Endothelial cell (in vitro differentiated cells): ENCODE measurements at regions not wholly inside any gene's neighbourhood (a gene's known extent, or its start where the extent isn't known, plus 50 kb on each side); places are given as distances from the start of the nearest gene placed in this dataset.

ENCODE experiments used
- DNase-seq: peaks from one replicate; pipeline ENCODE4 v3.0.0; 2021; ENCODE audit warnings: low spot score
- H3K27ac Mint-ChIP-seq: one replicate; pipeline ENCODE4 v1.8.0; 2021; ENCODE audit warnings: mixed read lengths, inconsistent platforms; ENCODE audit not compliant: unreplicated experiment
- H3K27me3 Mint-ChIP-seq: one replicate; pipeline ENCODE4 v1.8.0; 2021; ENCODE audit warnings: mild to moderate bottlenecking, moderate library complexity, mixed read lengths, inconsistent platforms; ENCODE audit not compliant: unreplicated experiment
- H3K36me3 Mint-ChIP-seq: one replicate; pipeline ENCODE4 v1.8.0; 2021; ENCODE audit warnings: mild to moderate bottlenecking, low read depth, mixed read lengths, inconsistent platforms; ENCODE audit not compliant: unreplicated experiment
- H3K4me1 Mint-ChIP-seq: one replicate; pipeline ENCODE4 v1.8.0; 2021; ENCODE audit warnings: mild to moderate bottlenecking, mixed read lengths, inconsistent platforms; ENCODE audit not compliant: unreplicated experiment
- H3K4me3 Mint-ChIP-seq: one replicate; pipeline ENCODE4 v1.8.0; 2021; ENCODE audit warnings: mild to moderate bottlenecking, mixed read lengths, inconsistent platforms; ENCODE audit not compliant: unreplicated experiment
- H3K9me3 Mint-ChIP-seq: one replicate; pipeline ENCODE4 v1.8.0; 2021; ENCODE audit warnings: mixed read lengths, inconsistent platforms; ENCODE audit not compliant: unreplicated experiment
- CTCF ChIP-seq: fragments of 200-600 bp; sonication (generic); IDR thresholded peaks from one replicate; pipeline ENCODE4 v1.5.0; 2021; ENCODE audit warnings: antibody characterized with exemption; ENCODE audit not compliant: unreplicated experiment

DNA sequence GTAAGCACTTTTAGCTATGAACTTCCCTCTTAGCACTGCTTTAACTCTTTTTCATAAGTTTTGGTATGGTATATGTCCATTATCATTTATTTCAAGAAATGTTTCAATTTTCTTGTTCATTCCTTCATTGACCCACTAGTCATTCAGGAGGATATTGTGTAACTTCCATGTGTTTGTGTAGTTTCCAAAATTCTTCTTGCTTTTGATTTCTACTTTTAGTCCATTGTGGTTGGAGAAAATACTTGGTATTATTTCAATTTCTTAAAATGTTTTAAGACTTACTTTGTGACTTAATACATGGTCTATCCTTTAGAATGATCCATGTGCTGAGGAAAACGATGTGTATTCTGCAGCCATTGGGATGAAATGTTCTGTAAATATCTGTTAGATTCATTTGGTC lies 176.5 kb downstream of the CENPW start:
- DNase-seq: no peak
- H3K4me3 Mint-ChIP-seq: no peak overlapping the region
- TF ChIP-seq CTCF: no peak
- H3K27me3 Mint-ChIP-seq: no peaks in the 10 kb centered on the region
- H3K9me3 Mint-ChIP-seq: no peaks in the 10 kb centered on the region
- H3K36me3 Mint-ChIP-seq: no peaks in the 10 kb centered on the region
- H3K4me1 Mint-ChIP-seq: peaks cover 3% of the 10 kb centered on the region
- H3K27ac Mint-ChIP-seq: no peak overlapping the region

DNA sequence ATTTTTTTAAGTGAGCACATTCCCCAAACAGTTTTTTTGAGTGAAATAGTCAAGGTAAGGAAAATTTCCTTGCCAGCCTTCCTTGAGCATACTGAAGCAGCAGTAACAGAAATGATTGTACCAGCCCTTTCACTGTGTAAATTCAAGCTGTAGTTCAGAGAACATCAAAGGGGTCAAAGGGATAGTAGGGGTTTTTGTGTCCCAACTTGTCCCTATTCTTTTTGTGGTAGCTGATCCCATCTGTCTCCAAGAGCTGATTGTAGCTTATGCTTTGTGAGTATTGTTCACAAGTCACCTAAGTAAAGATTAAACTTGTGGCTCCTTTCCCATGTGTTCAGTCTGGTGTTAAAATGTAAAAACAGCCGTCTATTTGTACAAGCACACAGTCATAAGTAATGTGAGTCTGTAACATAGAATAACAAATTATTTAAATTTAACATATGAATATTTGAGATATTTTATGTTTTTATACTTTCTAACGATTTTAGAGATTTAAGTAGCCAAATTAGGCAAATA lies 185.0 kb downstream of the CENPW start:
- H3K4me1 Mint-ChIP-seq: peaks cover 3% of the 10 kb centered on the region
- TF ChIP-seq CTCF: no peak
- H3K4me3 Mint-ChIP-seq: no peak overlapping the region

GRCh38 chr6:126526547-126526946 lies 186.6 kb downstream of the CENPW start:
- no peaks in the 10 kb centered on the region for H3K27me3 Mint-ChIP-seq
- no peak for DNase-seq
- H3K36me3 Mint-ChIP-seq: no peaks in the 10 kb centered on the region
- H3K4me3 Mint-ChIP-seq: no peak overlapping the region
- no peak for TF ChIP-seq CTCF
- H3K4me1 Mint-ChIP-seq: peaks cover 5% of the 10 kb centered on the region
- no peaks in the 10 kb centered on the region for H3K9me3 Mint-ChIP-seq
- H3K27ac Mint-ChIP-seq: no peak overlapping the region

More for the DNA sequence above, 185.0 kb downstream of the CENPW start:
- DNase-seq: no peak
- Mint-ChIP-seq H3K27ac (no peak overlapping the region), H3K36me3 (no peaks in the 10 kb centered on the region), H3K9me3 (no peaks in the 10 kb centered on the region), H3K27me3 (no peaks in the 10 kb centered on the region)

DNA sequence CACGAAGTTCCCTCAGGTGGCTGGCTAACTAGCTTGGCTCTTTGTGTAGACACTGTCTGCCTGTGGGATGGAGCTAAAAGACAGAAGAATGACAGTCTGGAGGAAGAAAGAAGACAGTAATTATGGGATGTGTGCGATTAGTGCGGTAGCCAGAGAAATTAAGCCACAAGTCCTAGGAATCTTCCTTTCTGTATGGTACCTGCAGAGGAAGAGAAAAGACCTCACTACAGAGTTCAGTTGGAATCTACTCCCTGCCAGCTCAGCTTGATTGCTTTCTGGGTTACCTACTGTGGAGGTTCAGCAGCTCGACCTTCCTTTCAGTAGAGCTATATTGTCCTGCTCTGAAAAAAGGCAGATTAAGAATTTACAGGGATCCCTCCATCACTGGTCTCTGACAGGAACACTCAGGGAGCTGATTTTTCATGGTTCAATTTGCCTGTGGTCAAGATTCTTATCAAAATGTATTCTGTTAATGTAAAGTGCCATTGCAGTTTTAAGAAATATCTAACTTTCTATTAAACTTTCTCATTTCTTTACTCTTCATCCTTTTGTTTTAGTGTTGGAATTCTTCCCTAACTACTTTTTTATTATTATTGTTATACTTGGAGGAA lies 187.2 kb downstream of the CENPW start:
- Mint-ChIP-seq H3K4me1 (peaks cover 5% of the 10 kb centered on the region), H3K27ac (no peak overlapping the region), H3K27me3 (no peaks in the 10 kb centered on the region), H3K36me3 (no peaks in the 10 kb centered on the region), H3K9me3 (no peaks in the 10 kb centered on the region), H3K4me3 (no peak overlapping the region)
- DNase-seq: no peak
- no peak for TF ChIP-seq CTCF

DNA sequence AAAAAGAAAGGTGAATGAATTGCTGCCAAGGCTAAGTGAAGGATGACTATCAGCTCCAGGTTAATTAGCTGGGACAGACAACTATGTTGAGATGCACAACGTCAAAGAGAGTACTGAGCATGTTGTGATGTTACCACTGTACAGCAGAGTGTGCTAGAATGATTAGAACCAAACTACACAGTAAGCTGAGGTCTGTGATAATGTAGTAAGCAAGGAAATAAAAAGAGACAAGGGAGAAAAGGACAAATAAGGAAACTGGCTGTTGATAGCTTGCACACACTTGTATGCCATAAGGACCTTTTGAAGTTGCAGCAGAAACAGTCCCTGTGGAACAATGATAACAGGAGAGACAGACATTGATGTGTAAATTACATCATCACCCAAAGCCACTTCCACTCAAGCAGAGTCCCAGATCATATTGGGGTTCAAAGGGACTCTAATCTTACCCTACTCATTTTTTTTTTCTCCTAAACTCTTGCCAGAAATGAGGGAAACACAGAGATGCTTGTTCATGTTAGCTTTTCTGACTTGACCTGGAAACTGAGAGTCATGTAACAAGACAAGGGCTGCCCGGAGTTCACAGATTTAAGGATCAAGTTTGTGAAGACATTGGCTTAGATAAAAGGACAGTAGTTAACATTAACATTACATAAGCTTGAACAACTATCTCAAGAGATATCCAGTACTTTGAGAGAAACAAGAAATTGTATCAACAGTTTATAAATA lies 189.9 kb downstream of the CENPW start:
- Mint-ChIP-seq H3K36me3 (no peaks in the 10 kb centered on the region), H3K27me3 (no peaks in the 10 kb centered on the region), H3K4me1 (peaks cover 5% of the 10 kb centered on the region), H3K4me3 (no peak overlapping the region), H3K27ac (no peak overlapping the region), H3K9me3 (no peaks in the 10 kb centered on the region)
- no peak for TF ChIP-seq CTCF
- DNase-seq: no peak
